Activated naive CD8-positive, alpha-beta T cell treated with anti-CD3 and anti-CD28 coated beads, Interleukin-2, amount 10 ng/mL, durations not matched to agents 7 days and 5 days (primary cell): ENCODE measurements at regions not wholly inside any gene's neighbourhood (a gene's known extent, or its start where the extent isn't known, plus 50 kb on each side); places are given as distances from the start of the nearest gene placed in this dataset.

ENCODE experiments used
- ATAC-seq: fragments of 150-1000 bp; cut with Tn5 transposase; one replicate; pipeline ENCODE4 v1.10.0; 2021; ENCODE audit warnings: low read depth, moderate library complexity
- POLR2A ChIA-PET: fragments of 350-600 bp; sonication (Branson Sonifier 250); formaldehyde crosslinking; loops from one replicate; lab custom pipeline; 2021; ENCODE audit warnings: antibody characterized with exemption; lab: Charles Lee
- DNase-seq: peaks from one replicate; pipeline ENCODE4 v3.0.0; 2021
- H3K27ac Mint-ChIP-seq: one replicate; pipeline ENCODE4 v1.8.0; 2022; ENCODE audit warnings: mild to moderate bottlenecking, mixed read lengths
- H3K27me3 Mint-ChIP-seq: one replicate; pipeline ENCODE4 v1.8.0; 2022; ENCODE audit warnings: mild to moderate bottlenecking, moderate library complexity, mixed read lengths
- H3K36me3 Mint-ChIP-seq: one replicate; pipeline ENCODE4 v1.8.0; 2021; ENCODE audit warnings: mild to moderate bottlenecking, mixed read lengths
- H3K4me1 Mint-ChIP-seq: one replicate; pipeline ENCODE4 v1.8.0; 2021; ENCODE audit warnings: mixed read lengths
- H3K4me3 Mint-ChIP-seq: one replicate; pipeline ENCODE4 v1.8.0; 2022; ENCODE audit warnings: mild to moderate bottlenecking, moderate library complexity, mixed read lengths
- H3K9me3 Mint-ChIP-seq: one replicate; pipeline ENCODE4 v1.8.0; 2021; ENCODE audit warnings: mixed read lengths

- H3K27me3 Mint-ChIP-seq, result no peaks in the 10 kb centered on the region
- POLR2A ChIA-PET, result no interaction called here
- H3K27ac Mint-ChIP-seq, result no peak overlapping the region
- no peaks in the 10 kb centered on the region for H3K4me1 Mint-ChIP-seq
- H3K36me3 Mint-ChIP-seq, result no peaks in the 10 kb centered on the region
- H3K4me3 Mint-ChIP-seq, result no peak overlapping the region
- DNase-seq (no peak), ATAC-seq (no peak)
- peaks cover 5% of the 10 kb centered on the region for H3K9me3 Mint-ChIP-seq
Measured at GRCh38 chr2:188897096-188897495, 77.1 kb upstream of the COL3A1 start.

- Mint-ChIP-seq H3K27me3 (no peaks in the 10 kb centered on the region), H3K27ac (no peak overlapping the region), H3K36me3 (no peaks in the 10 kb centered on the region), H3K9me3 (peaks cover 2% of the 10 kb centered on the region), H3K4me3 (no peak overlapping the region), H3K4me1 (no peaks in the 10 kb centered on the region)
- no peak for ATAC-seq
- POLR2A ChIA-PET, result no interaction called here
- no peak for DNase-seq
Measured at GRCh38 chr2:188898261-188898660, 75.9 kb upstream of the COL3A1 start.

GRCh38 chr2:188902901-188903491 is 71.2 kb upstream of the COL3A1 start:
- H3K36me3 Mint-ChIP-seq, result no peaks in the 10 kb centered on the region
- peaks cover 2% of the 10 kb centered on the region for H3K9me3 Mint-ChIP-seq
- H3K4me3 Mint-ChIP-seq, result no peak overlapping the region
- no peak overlapping the region for H3K27ac Mint-ChIP-seq
- no peaks in the 10 kb centered on the region for H3K27me3 Mint-ChIP-seq
- no peak for DNase-seq
- no peaks in the 10 kb centered on the region for H3K4me1 Mint-ChIP-seq
- POLR2A ChIA-PET, result no interaction called here
- ATAC-seq, result no peak

GRCh38 chr2:188903740-188904139 is 70.4 kb upstream of the COL3A1 start:
- DNase-seq (no peak), ATAC-seq (no peak)
- POLR2A ChIA-PET, result no interaction called here
- H3K9me3 Mint-ChIP-seq, result no peaks in the 10 kb centered on the region
- no peaks in the 10 kb centered on the region for H3K36me3 Mint-ChIP-seq
- H3K27ac Mint-ChIP-seq, result no peak overlapping the region
- no peak overlapping the region for H3K4me3 Mint-ChIP-seq
- H3K4me1 Mint-ChIP-seq, result no peaks in the 10 kb centered on the region
- H3K27me3 Mint-ChIP-seq, result no peaks in the 10 kb centered on the region

GRCh38 chr2:188909036-188909435 is 65.1 kb upstream of the COL3A1 start:
- H3K27me3 Mint-ChIP-seq, result no peaks in the 10 kb centered on the region
- POLR2A ChIA-PET, result no interaction called here
- no peaks in the 10 kb centered on the region for H3K36me3 Mint-ChIP-seq

GRCh38 chr2:188916736-188917135 is 57.4 kb upstream of the COL3A1 start:
- ATAC-seq (no peak), DNase-seq (no peak)
- POLR2A ChIA-PET, result no interaction called here
- no peak overlapping the region for H3K27ac Mint-ChIP-seq
- H3K27me3 Mint-ChIP-seq, result no peaks in the 10 kb centered on the region
- no peaks in the 10 kb centered on the region for H3K9me3 Mint-ChIP-seq
- H3K4me1 Mint-ChIP-seq, result no peaks in the 10 kb centered on the region
- H3K36me3 Mint-ChIP-seq, result no peaks in the 10 kb centered on the region
- no peak overlapping the region for H3K4me3 Mint-ChIP-seq

More at GRCh38 chr2:188909036-188909435, 65.1 kb upstream of the COL3A1 start:
- no peak for ATAC-seq
- Mint-ChIP-seq H3K9me3 (no peaks in the 10 kb centered on the region), H3K27ac (no peak overlapping the region), H3K4me1 (no peaks in the 10 kb centered on the region), H3K4me3 (no peak overlapping the region)
- DNase-seq, result no peak

GRCh38 chr2:188917632-188918031 is 56.5 kb upstream of the COL3A1 start:
- no peaks in the 10 kb centered on the region for H3K9me3 Mint-ChIP-seq
- DNase-seq, result no peak
- no peak for ATAC-seq
- POLR2A ChIA-PET, result no interaction called here
- H3K4me3 Mint-ChIP-seq, result no peak overlapping the region
- H3K27ac Mint-ChIP-seq, result no peak overlapping the region
- no peaks in the 10 kb centered on the region for H3K27me3 Mint-ChIP-seq
- no peaks in the 10 kb centered on the region for H3K4me1 Mint-ChIP-seq
- H3K36me3 Mint-ChIP-seq, result no peaks in the 10 kb centered on the region

GRCh38 chr2:188919824-188920223 is 54.3 kb upstream of the COL3A1 start:
- H3K4me1 Mint-ChIP-seq, result no peaks in the 10 kb centered on the region
- no peaks in the 10 kb centered on the region for H3K27me3 Mint-ChIP-seq
- ATAC-seq, result no peak
- H3K36me3 Mint-ChIP-seq, result no peaks in the 10 kb centered on the region
- no peak overlapping the region for H3K27ac Mint-ChIP-seq
- POLR2A ChIA-PET, result no interaction called here
- H3K9me3 Mint-ChIP-seq, result no peaks in the 10 kb centered on the region
- no peak overlapping the region for H3K4me3 Mint-ChIP-seq
- no peak for DNase-seq

- H3K27ac Mint-ChIP-seq, result no peak overlapping the region
- DNase-seq (no peak), ATAC-seq (no peak)
- H3K36me3 Mint-ChIP-seq, result no peaks in the 10 kb centered on the region
- H3K4me3 Mint-ChIP-seq, result no peak overlapping the region
- H3K27me3 Mint-ChIP-seq, result no peaks in the 10 kb centered on the region
- POLR2A ChIA-PET, result no interaction called here
- H3K4me1 Mint-ChIP-seq, result no peaks in the 10 kb centered on the region
- no peaks in the 10 kb centered on the region for H3K9me3 Mint-ChIP-seq
Measured at GRCh38 chr2:188922191-188922590, 52.0 kb upstream of the COL3A1 start.
